ENCODE measurements at regions not wholly inside any gene's neighbourhood (a gene's known extent, or its start where the extent isn't known, plus 50 kb on each side); places are given as distances from the start of the nearest gene placed in this dataset.
"Not testable (repeated sequence)": the region's sequence is repeated elsewhere in the genome, so short reads cannot be mapped to it uniquely, and the experiment has no call there.

- H3K27ac ChIP-seq = no peak overlapping the region
- TF ChIP-seq ZFX (IDR thresholded peaks at IDR 0.05; ENCODE audit: borderline replicate concordance) (no peak), CTCF (IDR thresholded peaks at IDR 0.05) (no peak)
Measured at GRCh38 chr4:117898496-117898895, 135.8 kb upstream of the NDST3 start.

GRCh38 chr4:117900832-117901231 is 133.5 kb upstream of the NDST3 start:
- H3K27ac ChIP-seq = no peak overlapping the region
- TF ChIP-seq CTCF (IDR thresholded peaks at IDR 0.05) = no peak
- TF ChIP-seq ZFX (IDR thresholded peaks at IDR 0.05; ENCODE audit: borderline replicate concordance) = no peak

DNA sequence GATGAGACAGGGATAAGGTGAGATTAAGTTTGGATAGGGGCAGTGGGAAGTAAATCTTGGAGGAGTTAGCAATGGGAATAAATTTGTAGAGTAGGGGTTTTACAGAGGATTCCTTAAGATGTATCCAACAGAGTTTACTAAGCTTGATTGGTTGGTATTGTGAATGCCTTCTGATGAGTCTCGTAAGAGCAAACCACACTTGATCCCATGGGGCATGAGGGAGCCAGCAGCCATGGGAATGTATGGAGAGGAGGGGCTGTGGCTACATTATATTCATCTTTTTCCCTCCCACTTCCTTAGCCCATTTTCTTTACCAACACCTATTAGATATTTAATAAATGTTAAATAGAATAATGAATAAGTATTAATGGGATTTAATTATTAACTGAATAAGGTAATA is 126.6 kb upstream of the NDST3 start:
- no peak for TF ChIP-seq CTCF (IDR thresholded peaks at IDR 0.05)
- TF ChIP-seq ZFX (IDR thresholded peaks at IDR 0.05; ENCODE audit: borderline replicate concordance) = no peak

DNA sequence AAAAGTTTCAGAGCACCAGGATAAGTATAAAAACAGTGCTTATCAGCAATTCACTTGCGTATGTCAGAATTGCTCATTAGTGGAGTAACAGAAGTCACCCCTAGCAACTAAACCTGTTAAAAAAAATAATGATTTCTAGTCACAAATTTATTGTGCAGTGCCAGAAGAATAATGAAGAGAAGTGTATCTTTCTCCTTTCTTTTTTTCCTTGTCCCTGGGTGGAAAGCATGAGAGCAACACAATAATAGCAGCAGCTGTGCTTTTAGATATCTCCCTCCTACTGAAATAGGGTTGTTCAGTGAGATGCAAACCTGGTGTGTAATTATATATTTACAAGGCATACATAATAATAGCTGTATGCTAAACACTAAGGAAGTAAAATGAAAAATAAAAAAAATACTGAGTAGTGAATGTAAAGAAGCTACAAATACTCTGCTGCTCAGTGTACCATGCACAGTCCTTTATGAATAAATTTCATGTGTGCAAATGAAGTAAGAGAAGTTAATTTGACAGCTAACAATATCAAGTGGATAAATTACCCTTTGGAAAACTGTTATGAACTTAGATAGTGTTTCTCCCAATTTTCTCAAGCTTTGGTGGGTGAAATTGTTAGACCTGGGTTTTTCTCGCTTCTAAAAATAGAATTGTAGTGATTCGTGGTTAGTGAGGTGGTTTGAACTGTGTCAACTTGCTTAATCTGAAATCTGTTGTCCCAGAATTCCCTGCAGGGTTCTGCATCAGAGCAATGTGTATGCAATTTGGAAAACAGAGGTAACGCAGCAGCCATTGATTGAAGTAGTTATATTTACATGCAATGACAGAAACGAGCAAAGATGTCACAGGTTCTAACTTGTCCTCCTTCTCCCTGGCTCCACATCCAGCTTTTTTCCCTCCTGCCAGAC is 125.7 kb upstream of the NDST3 start:
- no peak overlapping the region for H3K27ac ChIP-seq
- TF ChIP-seq CTCF (IDR thresholded peaks at IDR 0.05) (no peak), ZFX (IDR thresholded peaks at IDR 0.05; ENCODE audit: borderline replicate concordance) (no peak)

More for the DNA sequence above, 126.6 kb upstream of the NDST3 start:
- H3K27ac ChIP-seq = no peak overlapping the region

DNA sequence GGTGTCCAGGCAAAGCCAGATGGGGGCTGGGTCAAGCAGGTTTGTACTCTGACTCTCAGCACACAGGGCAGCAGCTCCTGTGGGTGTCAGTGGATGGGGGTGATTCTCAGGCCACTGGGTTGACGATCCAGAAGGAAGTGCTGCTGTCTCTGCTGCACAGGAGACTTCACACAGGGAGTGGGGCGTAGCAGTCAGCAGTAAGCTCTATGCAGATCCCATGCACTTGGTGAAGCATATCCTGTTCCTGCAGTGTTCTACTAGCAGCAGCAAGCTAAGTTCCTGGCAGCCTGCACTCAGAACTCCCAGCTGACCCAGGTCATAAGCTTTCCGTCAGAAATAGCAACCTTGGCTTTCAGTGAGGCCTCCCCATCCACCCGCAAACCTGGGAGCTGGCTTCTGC is 117.6 kb upstream of the NDST3 start:
- TF ChIP-seq CTCF (IDR thresholded peaks at IDR 0.05) = no peak
- TF ChIP-seq ZFX (IDR thresholded peaks at IDR 0.05; ENCODE audit: borderline replicate concordance) = no peak
- no peak overlapping the region for H3K27ac ChIP-seq

DNA sequence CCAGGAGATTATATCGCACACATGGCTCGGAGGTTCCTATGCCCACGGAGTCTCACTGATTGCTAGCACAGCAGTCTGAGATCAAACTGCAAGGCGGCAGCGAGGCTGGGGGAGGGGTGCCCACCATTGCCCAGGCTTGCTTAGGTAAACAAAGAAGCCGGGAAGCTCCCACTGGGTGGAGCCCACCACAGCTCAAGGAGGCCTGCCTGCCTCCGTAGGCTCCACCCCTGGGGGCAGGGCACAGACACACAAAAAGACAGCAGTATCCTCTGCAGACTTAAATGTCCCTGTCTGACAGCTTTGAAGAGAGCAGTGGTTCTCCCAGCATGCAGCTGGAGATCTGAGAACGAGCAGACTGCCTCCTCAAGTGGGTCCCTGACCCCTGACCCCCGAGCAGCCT is 112.0 kb upstream of the NDST3 start:
- not testable (repeated sequence) for H3K27ac ChIP-seq

DNA sequence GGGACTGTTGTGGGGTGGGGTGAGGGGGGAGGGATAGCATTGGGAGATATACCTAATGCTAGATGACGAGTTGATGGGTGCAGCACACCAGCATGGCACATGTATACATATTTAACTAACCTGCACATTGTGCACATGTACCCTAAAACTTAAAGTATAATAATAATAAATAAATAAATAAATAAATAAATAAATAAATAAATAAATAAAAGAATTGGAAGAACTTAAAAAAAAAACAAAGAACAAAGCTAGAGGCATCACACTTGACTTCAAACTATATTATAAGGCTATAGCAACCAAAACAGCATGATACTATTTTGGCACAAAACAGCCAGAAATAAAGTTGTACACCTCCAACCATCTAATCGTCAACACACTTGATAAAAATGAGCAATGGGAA is 106.5 kb upstream of the NDST3 start:
- not testable (repeated sequence) for H3K27ac ChIP-seq

DNA sequence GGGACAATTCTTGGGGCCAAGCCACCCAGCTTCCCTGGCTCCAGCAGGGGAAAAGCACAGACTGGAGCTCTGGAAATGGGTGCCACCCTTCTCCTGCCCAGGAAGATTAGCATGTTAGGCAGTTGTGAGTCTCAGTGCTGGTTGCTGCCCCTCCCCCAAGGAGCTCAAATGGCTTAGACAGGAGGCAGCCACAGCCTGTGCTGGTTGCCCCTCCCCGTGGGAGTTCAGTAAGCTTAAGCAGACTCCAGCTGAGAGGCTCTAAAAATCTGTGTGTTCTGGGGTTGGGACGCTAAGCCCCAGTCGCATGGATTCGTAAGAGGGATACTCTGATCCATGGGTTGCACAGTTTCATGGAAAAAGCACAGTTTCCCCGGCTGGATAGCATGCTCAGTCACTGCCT is 92.7 kb upstream of the NDST3 start:
- no peak overlapping the region for H3K27ac ChIP-seq
- TF ChIP-seq CTCF (IDR thresholded peaks at IDR 0.05) (no peak), ZFX (IDR thresholded peaks at IDR 0.05; ENCODE audit: borderline replicate concordance) (no peak)
